SK-N-SH treated with all-trans-retinoic acid at 6 μM for 48 hours (cell line): ENCODE measurements at regions not wholly inside any gene's neighbourhood (a gene's known extent, or its start where the extent isn't known, plus 50 kb on each side); places are given as distances from the start of the nearest gene placed in this dataset.

Source experiments
- ARNTL ChIP-seq: fragments of 450-650 bp; formaldehyde crosslinking; IDR thresholded peaks from 2 replicates; pipeline ENCODE4 v1.5.0; 2020; ENCODE audit warnings: low read depth, mild to moderate bottlenecking, moderate library complexity, borderline replicate concordance
- GLIS3 ChIP-seq: fragments of 250-450 bp; sonication (Bioruptor Pico); IDR thresholded peaks from 2 replicates; pipeline ENCODE4 v1.5.0; 2020; ENCODE audit warnings: mild to moderate bottlenecking, moderate library complexity
- ISL1 ChIP-seq: fragments of 250-450 bp; sonication (Bioruptor Pico); IDR thresholded peaks from 2 replicates; pipeline ENCODE4 v2.1.2; 2022; ENCODE audit warnings: mild to moderate bottlenecking, moderate library complexity
- TOX ChIP-seq: fragments of 250-450 bp; sonication (Bioruptor Pico); IDR thresholded peaks from 2 replicates; pipeline ENCODE4 v1.8.0; 2021; ENCODE audit warnings: mild to moderate bottlenecking, moderate library complexity, borderline replicate concordance
- ZFP3 ChIP-seq: fragments of 250-450 bp; sonication (Bioruptor Pico); IDR thresholded peaks from 2 replicates; pipeline ENCODE4 v1.5.0; 2020; ENCODE audit warnings: mild to moderate bottlenecking, moderate library complexity
- ZFP30 ChIP-seq: fragments of 450-650 bp; formaldehyde crosslinking; IDR thresholded peaks from 2 replicates; pipeline ENCODE4 v1.5.0; 2022; ENCODE audit warnings: mild to moderate bottlenecking, moderate library complexity

- TF ChIP-seq ZFP30 (CRISPR knock-in tag): no peak
- no peak for TF ChIP-seq ZFP3 (CRISPR knock-in tag)
- no peak for TF ChIP-seq ISL1
- no peak for TF ChIP-seq TOX (CRISPR knock-in tag)
- TF ChIP-seq ARNTL (CRISPR knock-in tag): no peak
- TF ChIP-seq GLIS3: no peak
Observed at GRCh38 chr3:153881201-153881600, 240.0 kb upstream of the ARHGEF26 start.
